ENCODE measurements at regions not wholly inside any gene's neighbourhood (a gene's known extent, or its start where the extent isn't known, plus 50 kb on each side); places are given as distances from the start of the nearest gene placed in this dataset.

- TF ChIP-seq PREB (CRISPR knock-in tag; IDR thresholded peaks at IDR 0.05; ENCODE audit: borderline replicate concordance), result no peak
- TF ChIP-seq PRRX2 (CRISPR knock-in tag; IDR thresholded peaks at IDR 0.05), result no peak
- TF ChIP-seq ARID4B (CRISPR knock-in tag; IDR thresholded peaks at IDR 0.05; ENCODE audit: borderline replicate concordance), result no peak
- TF ChIP-seq ELF4 (CRISPR knock-in tag; IDR thresholded peaks at IDR 0.05; ENCODE audit: low read depth), result no peak
- TF ChIP-seq EMX1 (CRISPR knock-in tag; IDR thresholded peaks at IDR 0.05), result no peak
- no peak for TF ChIP-seq SP1 (CRISPR knock-in tag; conservative IDR thresholded peaks at IDR 0.05)
- TF ChIP-seq ZNF532 (CRISPR knock-in tag; IDR thresholded peaks at IDR 0.05; ENCODE audit: borderline replicate concordance), result no peak
- TF ChIP-seq CDX4 (CRISPR knock-in tag; IDR thresholded peaks at IDR 0.05; ENCODE audit: borderline replicate concordance), result no peak
- TF ChIP-seq ETV6 (CRISPR knock-in tag; IDR thresholded peaks at IDR 0.05), result no peak
- no peak for TF ChIP-seq ZNF671 (CRISPR knock-in tag; IDR thresholded peaks at IDR 0.05)
- TF ChIP-seq CTCF (IDR thresholded peaks at IDR 0.05), result no peak
- TF ChIP-seq ZNF423 (CRISPR knock-in tag; IDR thresholded peaks at IDR 0.05), result no peak
These were observed 140.2 kb upstream of the SESN3 start (continued) for GRCh38 chr11:95371153-95371552.

GRCh38 chr11:95367726-95368125 lies 136.7 kb upstream of the SESN3 start:
- CTCF ChIA-PET, result interaction anchor here (0.9 kb wide), 1 partner anchor 215 kb away, joined by 3 read pairs; no protein-coding TSS in a partner anchor
- Mint-ChIP-seq H3K27ac (no peak overlapping the region), H3K36me3 (no peaks in the 10 kb centered on the region), H3K9me3 (no peaks in the 10 kb centered on the region), H3K4me1 (peaks cover 43% of the 10 kb centered on the region), H3K27me3 (ENCODE audit: low read depth) (no peaks in the 10 kb centered on the region; the same call in 1 of the 2 replicates), H3K4me3 (no peak overlapping the region)
- ATAC-seq, result no peak
- DNase-seq (ENCODE audit: low spot score), result no peak
- POLR2A ChIA-PET, result no interaction called here
- no peak for TF ChIP-seq RORB (CRISPR knock-in tag; IDR thresholded peaks at IDR 0.05)
- TF ChIP-seq SOX15 (CRISPR knock-in tag; IDR thresholded peaks at IDR 0.05), result no peak
- no peak for TF ChIP-seq FOXP4 (CRISPR knock-in tag; IDR thresholded peaks at IDR 0.05)
- TF ChIP-seq USF2 (CRISPR knock-in tag; IDR thresholded peaks at IDR 0.05), result no peak
- no peak for TF ChIP-seq FOXJ3 (CRISPR knock-in tag; IDR thresholded peaks at IDR 0.05; ENCODE audit: borderline replicate concordance)
- TF ChIP-seq NR2C2 (CRISPR knock-in tag; IDR thresholded peaks at IDR 0.05), result no peak
- no peak for TF ChIP-seq GRHL2 (CRISPR knock-in tag; IDR thresholded peaks at IDR 0.05; ENCODE audit: insufficient replicate concordance, severe bottlenecking)

Measured in WTC11 (cell line).